SK-N-SH (cell line): ENCODE measurements at regions not wholly inside any gene's neighbourhood (a gene's known extent, or its start where the extent isn't known, plus 50 kb on each side); places are given as distances from the start of the nearest gene placed in this dataset.
"Not testable (repeated sequence)": the region's sequence is repeated elsewhere in the genome, so short reads cannot be mapped to it uniquely, and the experiment has no call there.

Source experiments
- CTCF ChIA-PET: fragments of 300-600, 350-600 bp; formaldehyde crosslinking; extraction: SDS; loops from one replicate; lab custom pipeline; 2021; lab: Yijun Ruan, JAX
- POLR2A ChIA-PET: fragments of 350-600 bp; sonication (Branson Sonifier 250); formaldehyde crosslinking; extraction: SDS; loops from one replicate; lab custom pipeline; 2020; ENCODE audit warnings: antibody characterized with exemption, inconsistent platforms; lab: Yijun Ruan, JAX
- DNase-seq: peaks from one replicate; pipeline ENCODE4 v3.0.0; 2012
- H2AFZ ChIP-seq: fragments of 200-600 bp; sonication (generic); 2 replicates; pipeline ENCODE4 v1.8.1; 2016; ENCODE audit warnings: antibody characterized with exemption, mild to moderate bottlenecking, low read depth
- H3F3A ChIP-seq: fragments of 200-600 bp; sonication (generic); replicated peaks from 2 replicates; pipeline ENCODE3; 2016; ENCODE audit warnings: antibody characterized with exemption, mild to moderate bottlenecking; ENCODE audit not compliant: insufficient read depth
- H3K27ac ChIP-seq, 2 experiments: fragments of 200-500 bp in 1 of 2; fragments of 200-600 bp in 1 of 2; sonication (Bioruptor generic) in 1 of 2; sonication (generic), shearing (Covaris generic) in 1 of 2; 2 replicates each; pipeline versions ENCODE4 v1.5.1 to v1.6.1; 2014 to 2016; ENCODE audit warnings: low read depth in 2 of 2, inconsistent platforms in 1 of 2, low read length in 1 of 2, mild to moderate bottlenecking in 1 of 2, mixed read lengths in 1 of 2
- H3K27me3 ChIP-seq: fragments of 200-600 bp; sonication (generic), shearing (Covaris generic); 2 replicates; pipeline ENCODE4 v1.6.1; 2016; ENCODE audit warnings: mixed run types; ENCODE audit not compliant: insufficient read depth
- H3K36me3 ChIP-seq, 2 experiments: fragments of 200-500 bp in 1 of 2; fragments of 200-600 bp in 1 of 2; sonication (Bioruptor generic) in 1 of 2; sonication (generic) in 1 of 2; replicated peaks in 1 of 2; 2 replicates each; pipeline versions ENCODE3 to v1.5.1; 2014 to 2016; ENCODE audit warnings: low read length in 1 of 2, mild to moderate bottlenecking in 1 of 2; ENCODE audit not compliant: insufficient read depth in 2 of 2, control insufficient read depth in 1 of 2
- H3K4me1 ChIP-seq, 2 experiments: fragments of 200-500 bp in 1 of 2; fragments of 200-600 bp in 1 of 2; sonication (Bioruptor generic) in 1 of 2; sonication (generic), shearing (Covaris generic) in 1 of 2; 2 replicates each; pipeline versions ENCODE4 v1.5.1 to v1.6.1; 2014 to 2016; ENCODE audit warnings: low read depth in 1 of 2, low read length in 1 of 2, mixed run types in 1 of 2; ENCODE audit not compliant: insufficient read depth in 2 of 2, control insufficient read depth in 1 of 2
- H3K4me2 ChIP-seq: fragments of 200-600 bp; sonication (generic), shearing (Covaris generic); 2 replicates; pipeline ENCODE4 v1.6.1; 2017; ENCODE audit warnings: mixed run types
- H3K4me3 ChIP-seq, 2 experiments: fragments of 200-500 bp in 1 of 2; fragments of 200-600 bp in 1 of 2; sonication (Bioruptor generic) in 1 of 2; sonication (generic), shearing (Covaris generic) in 1 of 2; 2 replicates each; pipeline versions ENCODE4 v1.5.1 to v1.8.1; 2014 to 2016; ENCODE audit warnings: low read depth in 2 of 2, inconsistent platforms in 1 of 2, low read length in 1 of 2, mild to moderate bottlenecking in 1 of 2, mixed read lengths in 1 of 2, moderate library complexity in 1 of 2
- H3K79me2 ChIP-seq: fragments of 200-600 bp; sonication (generic); 2 replicates; pipeline ENCODE4 v1.8.1; 2017; ENCODE audit warnings: mild to moderate bottlenecking; ENCODE audit not compliant: insufficient read depth
- H3K9ac ChIP-seq: fragments of 200-600 bp; sonication (generic); 2 replicates; pipeline ENCODE4 v1.6.1; 2017; ENCODE audit warnings: mixed run types
- H3K9me2 ChIP-seq: fragments of 200-600 bp; sonication (generic); 2 replicates; pipeline ENCODE4 v1.6.1; 2017; ENCODE audit warnings: mixed run types
- H3K9me3 ChIP-seq: fragments of 200-600 bp; sonication (generic); 2 replicates; pipeline ENCODE4 v1.6.1; 2017; ENCODE audit warnings: mixed run types, mild to moderate bottlenecking, moderate library complexity
- H4K20me1 ChIP-seq: fragments of 200-600 bp; sonication (generic); 2 replicates; pipeline ENCODE4 v1.6.1; 2017; ENCODE audit warnings: mild to moderate bottlenecking, mixed run types; ENCODE audit not compliant: insufficient read depth
- EP300 ChIP-seq, 2 experiments: IDR thresholded peaks; 2 replicates each; pipeline versions ENCODE4 v1.4.0 to v1.6.1; 2012; ENCODE audit warnings: borderline replicate concordance in 1 of 2, low read depth in 1 of 2, low read length in 1 of 2
- EZH2phosphoT487 ChIP-seq: fragments of 200-600 bp; sonication (generic); IDR thresholded peaks from 2 replicates; pipeline ENCODE4 v1.6.1; 2017; ENCODE audit warnings: low read depth, mixed run types, mild to moderate bottlenecking, antibody characterized with exemption, moderate library complexity, borderline replicate concordance
- FOSL2 ChIP-seq: IDR thresholded peaks from 2 replicates; pipeline ENCODE4 v1.4.0; 2012; ENCODE audit warnings: low read depth, mild to moderate bottlenecking, moderate library complexity, borderline replicate concordance
- JUND ChIP-seq: IDR thresholded peaks from 2 replicates; pipeline ENCODE4 v1.4.0; 2012
- POLR2AphosphoS5 ChIP-seq: IDR thresholded peaks from 2 replicates; pipeline ENCODE4 v1.6.1; 2012; ENCODE audit warnings: low read depth, low read length
- SIN3A ChIP-seq: IDR thresholded peaks from 2 replicates; pipeline ENCODE4 v1.6.1; 2012; ENCODE audit warnings: low read depth, mild to moderate bottlenecking, low read length, moderate library complexity, borderline replicate concordance
- WGBS: methylation state at CpG from one replicate; pipeline ENCODE4 v1.1.6; 2017; ENCODE audit warnings: low lambda C conversion rate; 5-methylcytosine and 5-hydroxymethylcytosine counted together
- TF ChIP-seq, protein P1 (sequence below): fragments of 150-350 bp; IDR thresholded peaks from 2 replicates; pipeline ENCODE4 v1.6.1; 2016; ENCODE audit warnings: mild to moderate bottlenecking, low read depth, low read length

DNA sequence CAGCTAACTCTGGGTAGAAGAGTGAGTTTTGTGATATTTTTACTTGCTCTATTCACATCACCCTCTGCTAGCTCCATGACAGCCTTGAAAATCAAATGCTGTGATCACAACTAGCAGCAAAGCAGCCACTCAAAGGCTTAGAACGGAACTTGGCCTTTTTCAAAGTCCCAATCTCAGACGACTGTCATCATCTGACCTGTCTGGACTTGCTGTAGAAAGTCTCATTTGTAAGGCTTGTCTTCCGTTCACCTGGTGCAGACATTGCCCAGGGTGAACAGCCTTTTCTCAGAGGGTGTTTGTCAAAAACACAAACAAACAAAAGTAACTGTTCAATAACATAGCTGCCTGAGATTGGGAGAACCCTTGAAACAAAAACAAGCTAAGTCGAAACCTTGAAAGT is 458.9 kb upstream of the ADARB2 start:
- no peak overlapping the region for H2AFZ ChIP-seq
- H3K9me3 ChIP-seq: no peaks in the 10 kb centered on the region; the same call in 1 of the 2 replicates
- no peaks in the 10 kb centered on the region for H3K27me3 ChIP-seq
- no peak overlapping the region for H3K4me2 ChIP-seq
- POLR2A ChIA-PET: no interaction called here
- no peaks in the 10 kb centered on the region for H3F3A ChIP-seq
- H3K27ac ChIP-seq: no peak overlapping the region
- H3K4me3 ChIP-seq: no peak overlapping the region
- no peaks in the 10 kb centered on the region for H3K4me1 ChIP-seq
- DNase-seq: no peak
- H3K9me2 ChIP-seq: no peaks in the 10 kb centered on the region
- no peaks in the 10 kb centered on the region for H4K20me1 ChIP-seq
- H3K9ac ChIP-seq: no peak overlapping the region
- CTCF ChIA-PET: interaction anchor here (1.5 kb wide), 1 partner anchor 14 kb away, joined by 4 read pairs; no protein-coding TSS in a partner anchor
- 16% methylated on average over 4 of the region's 4 CpGs for WGBS
- no peak for TF ChIP-seq SIN3A
- no peak for TF ChIP-seq EZH2phosphoT487
- TF ChIP-seq, protein P1, sequence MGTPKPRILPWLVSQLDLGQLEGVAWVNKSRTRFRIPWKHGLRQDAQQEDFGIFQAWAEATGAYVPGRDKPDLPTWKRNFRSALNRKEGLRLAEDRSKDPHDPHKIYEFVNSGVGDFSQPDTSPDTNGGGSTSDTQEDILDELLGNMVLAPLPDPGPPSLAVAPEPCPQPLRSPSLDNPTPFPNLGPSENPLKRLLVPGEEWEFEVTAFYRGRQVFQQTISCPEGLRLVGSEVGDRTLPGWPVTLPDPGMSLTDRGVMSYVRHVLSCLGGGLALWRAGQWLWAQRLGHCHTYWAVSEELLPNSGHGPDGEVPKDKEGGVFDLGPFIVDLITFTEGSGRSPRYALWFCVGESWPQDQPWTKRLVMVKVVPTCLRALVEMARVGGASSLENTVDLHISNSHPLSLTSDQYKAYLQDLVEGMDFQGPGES: no peak
- TF ChIP-seq JUND: no peak
- TF ChIP-seq EP300 (IDR thresholded peaks at IDR 0.05; ENCODE audit: borderline replicate concordance in 1 of 2, low read depth in 1 of 2, low read length in 1 of 2): no peak
- TF ChIP-seq FOSL2: no peak
- H3K79me2 ChIP-seq: no peaks in the 10 kb centered on the region
- no peaks in the 10 kb centered on the region for H3K36me3 ChIP-seq

DNA sequence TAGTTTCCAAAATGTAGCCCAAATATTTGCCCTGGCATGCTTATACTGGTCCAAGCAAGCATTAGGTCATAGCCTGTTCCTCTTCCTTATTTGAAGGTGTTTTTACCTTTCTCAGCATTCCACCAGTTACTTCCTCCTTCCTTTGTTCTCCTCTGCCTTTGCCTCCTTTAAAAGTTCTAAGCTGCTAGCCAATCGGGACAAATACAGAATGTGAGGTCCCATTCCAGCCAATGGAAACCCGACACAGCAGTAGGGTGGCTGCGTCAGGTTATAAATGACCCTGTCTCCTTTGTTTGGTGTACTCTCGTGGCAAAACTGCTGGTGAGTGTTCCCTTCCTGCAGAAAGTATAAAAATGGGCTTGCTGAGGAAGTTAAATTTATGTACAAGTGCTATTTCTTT is 452.0 kb upstream of the ADARB2 start:
- H3K9me2 ChIP-seq, H3K27me3 ChIP-seq, H3K4me2 ChIP-seq, H3K79me2 ChIP-seq, H3K4me3 ChIP-seq, CTCF ChIA-PET, H3F3A ChIP-seq, H3K27ac ChIP-seq, H3K36me3 ChIP-seq, H3K4me1 ChIP-seq, H2AFZ ChIP-seq, DNase-seq, H3K9me3 ChIP-seq, H3K9ac ChIP-seq, H4K20me1 ChIP-seq, POLR2A ChIA-PET: not testable (repeated sequence)
- WGBS: 27% methylated on average over 4 of the region's 4 CpGs

DNA sequence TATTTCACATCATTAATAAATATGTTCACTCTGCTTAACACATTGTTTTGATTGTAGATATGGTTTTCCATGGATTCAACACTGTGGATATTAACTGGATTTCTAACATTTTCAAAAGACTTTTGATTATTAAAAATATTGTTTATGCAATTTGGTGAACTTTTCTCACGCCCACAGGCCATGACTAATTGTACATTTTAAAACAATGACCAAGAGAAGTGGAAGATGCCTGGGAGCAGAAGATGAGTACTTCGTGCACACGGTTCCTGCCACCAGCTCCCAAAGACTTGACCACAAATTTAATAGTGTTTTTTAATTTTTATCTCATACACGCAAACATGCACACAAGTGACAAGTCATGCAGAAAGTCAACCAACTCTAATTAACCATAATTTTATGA is 451.0 kb upstream of the ADARB2 start:
- Histone ChIP-seq H3K27ac (no peak overlapping the region), H3K9ac (no peak overlapping the region), H3K27me3 (no peaks in the 10 kb centered on the region), H3K4me2 (no peak overlapping the region), H3F3A (no peaks in the 10 kb centered on the region), H2AFZ (no peak overlapping the region), H3K79me2 (no peaks in the 10 kb centered on the region), H3K9me3 (no peaks in the 10 kb centered on the region), H3K4me1 (no peaks in the 10 kb centered on the region), H3K36me3 (no peaks in the 10 kb centered on the region), H3K9me2 (no peaks in the 10 kb centered on the region), H3K4me3 (no peak overlapping the region), H4K20me1 (no peaks in the 10 kb centered on the region)
- TF ChIP-seq POLR2AphosphoS5: no peak
- WGBS: 22% methylated on average over 4 of the region's 4 CpGs
- ChIA-PET CTCF (no interaction called here), POLR2A (no interaction called here)
- DNase-seq: no peak
